GM10266 (cell line): ENCODE measurements at regions not wholly inside any gene's neighbourhood (a gene's known extent, or its start where the extent isn't known, plus 50 kb on each side); places are given as distances from the start of the nearest gene placed in this dataset.

Experiments used
- DNase-seq: peaks from one replicate; pipeline ENCODE4 v3.0.0; 2012; ENCODE audit errors: extremely low spot score
- CTCF ChIP-seq: IDR thresholded peaks from 2 replicates; pipeline ENCODE4 v1.5.1; 2012; ENCODE audit warnings: mild to moderate bottlenecking, low read depth; ENCODE audit not compliant: control insufficient read depth, insufficient read depth; ENCODE audit errors: missing control alignments

GRCh38 chr1:157286096-157286495 is 147.9 kb upstream of the ETV3 start:
- no peak for TF ChIP-seq CTCF
- DNase-seq, result no peak

GRCh38 chr1:157284451-157284850 is 146.3 kb upstream of the ETV3 start:
- DNase-seq, result no peak

GRCh38 chr1:157279802-157280140 is 141.6 kb upstream of the ETV3 start:
- DNase-seq, result no peak
- TF ChIP-seq CTCF, result no peak

More at GRCh38 chr1:157284451-157284850, 146.3 kb upstream of the ETV3 start:
- TF ChIP-seq CTCF, result no peak

GRCh38 chr1:157279138-157279801 is 141.1 kb upstream of the ETV3 start:
- DNase-seq, result no peak
- no peak for TF ChIP-seq CTCF

GRCh38 chr1:157278383-157279137 is 140.4 kb upstream of the ETV3 start:
- DNase-seq, result no peak

GRCh38 chr1:157277913-157278312 is 139.7 kb upstream of the ETV3 start:
- TF ChIP-seq CTCF, result no peak
- DNase-seq, result no peak

More at GRCh38 chr1:157278383-157279137, 140.4 kb upstream of the ETV3 start:
- no peak for TF ChIP-seq CTCF

GRCh38 chr1:157277281-157277680 is 139.1 kb upstream of the ETV3 start:
- no peak for DNase-seq
- no peak for TF ChIP-seq CTCF
